GM12878 (cell line): ENCODE measurements at regions not wholly inside any gene's neighbourhood (a gene's known extent, or its start where the extent isn't known, plus 50 kb on each side); places are given as distances from the start of the nearest gene placed in this dataset.

Source experiments
- CBX3 ChIP-seq: fragments of 200-600 bp; sonication (generic); IDR thresholded peaks from 2 replicates; pipeline ENCODE4 v1.6.1; 2016; ENCODE audit warnings: low read depth, borderline replicate concordance
- KDM1A ChIP-seq: fragments of 200-600 bp; sonication (generic); IDR thresholded peaks from 2 replicates; pipeline ENCODE4 v1.6.1; 2016; ENCODE audit warnings: borderline replicate concordance
- POLR2A ChIP-seq: IDR thresholded peaks from 2 replicates; pipeline ENCODE4 v1.6.1; 2011; ENCODE audit warnings: low read depth, mild to moderate bottlenecking, low read length
- POLR2AphosphoS2 ChIP-seq: IDR thresholded peaks from 2 replicates; pipeline ENCODE4 v1.6.1; 2011; ENCODE audit warnings: low read depth, mild to moderate bottlenecking, low read length, improper control_type of control experiment, moderate library complexity
- SMC3 ChIP-seq: IDR thresholded peaks from 2 replicates; pipeline ENCODE4 v1.6.1; 2011; ENCODE audit warnings: low read length, improper control_type of control experiment, borderline replicate concordance
- TAF1 ChIP-seq: IDR thresholded peaks from 2 replicates; pipeline ENCODE4 v1.6.1; 2011; ENCODE audit warnings: mild to moderate bottlenecking, low read depth, low read length, borderline replicate concordance
- TF ChIP-seq, protein P1 (sequence below), 3 experiments: IDR thresholded peaks in 2 of 3; conservative IDR thresholded peaks in 1 of 3; 2 replicates each; pipeline ENCODE4 v1.5.1; 2011; ENCODE audit warnings: low read depth in 3 of 3, low read length in 3 of 3, mild to moderate bottlenecking in 3 of 3, control low read depth in 2 of 3, moderate library complexity in 2 of 3, inconsistent platforms in 1 of 3, mixed read lengths in 1 of 3; ENCODE audit not compliant: control insufficient read depth in 2 of 3, insufficient read depth in 1 of 3; ENCODE audit errors: extremely low read depth in 1 of 3
- TF ChIP-seq, protein P2 (sequence below): IDR thresholded peaks from 2 replicates; pipeline ENCODE4 v1.6.1; 2012; ENCODE audit warnings: low read depth, low read length, improper control_type of control experiment

DNA sequence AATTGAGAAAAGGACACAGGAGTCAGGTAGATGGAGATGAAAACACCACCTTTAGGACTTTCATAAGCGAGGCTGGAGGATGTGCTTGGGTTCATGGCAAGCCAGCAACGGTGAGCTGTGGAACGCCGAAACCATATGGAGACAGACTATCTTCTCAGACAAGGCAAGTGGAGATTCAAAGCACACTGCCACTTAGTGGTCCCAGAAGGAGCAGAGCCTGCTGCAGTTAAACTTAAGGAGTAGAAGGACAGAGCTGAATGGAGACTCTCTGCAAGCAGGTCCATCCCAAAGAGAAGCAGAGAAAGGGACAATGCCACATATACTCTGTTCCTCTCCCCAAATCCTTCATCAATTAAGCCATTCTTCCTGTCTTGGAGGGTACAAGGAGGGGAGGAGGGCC lies 236.3 kb upstream of the HABP2 start:
- TF ChIP-seq POLR2AphosphoS2, result no peak
- no peak for TF ChIP-seq CBX3
- TF ChIP-seq TAF1, result no peak
- TF ChIP-seq, protein P1, sequence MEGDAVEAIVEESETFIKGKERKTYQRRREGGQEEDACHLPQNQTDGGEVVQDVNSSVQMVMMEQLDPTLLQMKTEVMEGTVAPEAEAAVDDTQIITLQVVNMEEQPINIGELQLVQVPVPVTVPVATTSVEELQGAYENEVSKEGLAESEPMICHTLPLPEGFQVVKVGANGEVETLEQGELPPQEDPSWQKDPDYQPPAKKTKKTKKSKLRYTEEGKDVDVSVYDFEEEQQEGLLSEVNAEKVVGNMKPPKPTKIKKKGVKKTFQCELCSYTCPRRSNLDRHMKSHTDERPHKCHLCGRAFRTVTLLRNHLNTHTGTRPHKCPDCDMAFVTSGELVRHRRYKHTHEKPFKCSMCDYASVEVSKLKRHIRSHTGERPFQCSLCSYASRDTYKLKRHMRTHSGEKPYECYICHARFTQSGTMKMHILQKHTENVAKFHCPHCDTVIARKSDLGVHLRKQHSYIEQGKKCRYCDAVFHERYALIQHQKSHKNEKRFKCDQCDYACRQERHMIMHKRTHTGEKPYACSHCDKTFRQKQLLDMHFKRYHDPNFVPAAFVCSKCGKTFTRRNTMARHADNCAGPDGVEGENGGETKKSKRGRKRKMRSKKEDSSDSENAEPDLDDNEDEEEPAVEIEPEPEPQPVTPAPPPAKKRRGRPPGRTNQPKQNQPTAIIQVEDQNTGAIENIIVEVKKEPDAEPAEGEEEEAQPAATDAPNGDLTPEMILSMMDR (IDR thresholded peaks at IDR 0.05 in 2 of 3, conservative IDR thresholded peaks at IDR 0.05 in 1 of 3; ENCODE audit: control insufficient read depth in 2 of 3, extremely low read depth in 1 of 3, insufficient read depth in 1 of 3, low read depth in 3 of 3, low read length in 3 of 3), result no peak
- TF ChIP-seq, protein P2, sequence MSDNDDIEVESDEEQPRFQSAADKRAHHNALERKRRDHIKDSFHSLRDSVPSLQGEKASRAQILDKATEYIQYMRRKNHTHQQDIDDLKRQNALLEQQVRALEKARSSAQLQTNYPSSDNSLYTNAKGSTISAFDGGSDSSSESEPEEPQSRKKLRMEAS, result no peak
- TF ChIP-seq POLR2A, result no peak
- no peak for TF ChIP-seq SMC3
- TF ChIP-seq KDM1A, result no peak
